Muscle layer of duodenum (tissue), 2 donors: ENCODE measurements at regions not wholly inside any gene's neighbourhood (a gene's known extent, or its start where the extent isn't known, plus 50 kb on each side); places are given as distances from the start of the nearest gene placed in this dataset.

Experiments
- H3K27ac ChIP-seq: one replicate; pipeline ENCODE4 v1.7.0; 2013; ENCODE audit warnings: mild to moderate bottlenecking, low read length
- H3K27me3 ChIP-seq: one replicate; pipeline ENCODE4 v1.7.0; 2013; ENCODE audit warnings: low read depth, mild to moderate bottlenecking, control low read depth, low read length
- H3K36me3 ChIP-seq, 2 donors: one replicate each; pipeline ENCODE4 v1.7.0; 2013; ENCODE audit warnings: low read length in 2 of 2, control low read depth in 1 of 2, mild to moderate bottlenecking in 1 of 2; ENCODE audit not compliant: insufficient read depth in 2 of 2, control insufficient read depth in 1 of 2
- H3K4me1 ChIP-seq, 2 donors: one replicate each; pipeline ENCODE4 v1.7.0; 2013; ENCODE audit warnings: low read length in 2 of 2, mild to moderate bottlenecking in 2 of 2, control low read depth in 1 of 2, moderate library complexity in 1 of 2; ENCODE audit not compliant: insufficient read depth in 2 of 2, control insufficient read depth in 1 of 2
- H3K4me3 ChIP-seq, 2 donors: one replicate each; pipeline ENCODE4 v1.7.0; 2013; ENCODE audit warnings: low read length in 2 of 2, low read depth in 1 of 2, mild to moderate bottlenecking in 1 of 2
- H3K9me3 ChIP-seq, 2 donors: one replicate each; pipeline ENCODE4 v1.7.0; 2013; ENCODE audit warnings: low read length in 2 of 2, control low read depth in 1 of 2, mild to moderate bottlenecking in 1 of 2; ENCODE audit not compliant: control insufficient read depth in 1 of 2
- donor health status: healthy.

- H3K9me3 ChIP-seq, result no peaks in the 10 kb centered on the region
- no peaks in the 10 kb centered on the region for H3K27me3 ChIP-seq
- H3K4me1 ChIP-seq, result no peaks in the 10 kb centered on the region
- H3K36me3 ChIP-seq, result no peaks in the 10 kb centered on the region
- H3K4me3 ChIP-seq, result no peak overlapping the region
- H3K27ac ChIP-seq, result no peak overlapping the region
Observed at GRCh38 chr19:30131722-30132291, 189.8 kb downstream of the URI1 start.

- no peak overlapping the region for H3K27ac ChIP-seq
- no peaks in the 10 kb centered on the region for H3K27me3 ChIP-seq
- no peaks in the 10 kb centered on the region for H3K4me1 ChIP-seq
- H3K9me3 ChIP-seq, result no peaks in the 10 kb centered on the region
- H3K36me3 ChIP-seq, result no peaks in the 10 kb centered on the region
- no peak overlapping the region for H3K4me3 ChIP-seq
Observed at GRCh38 chr19:30132343-30133075, 190.5 kb downstream of the URI1 start.

GRCh38 chr19:30133803-30134202 lies 191.8 kb downstream of the URI1 start:
- Histone ChIP-seq H3K27me3 (no peaks in the 10 kb centered on the region), H3K4me1 (no peaks in the 10 kb centered on the region), H3K27ac (no peak overlapping the region), H3K4me3 (no peak overlapping the region), H3K9me3 (no peaks in the 10 kb centered on the region), H3K36me3 (no peaks in the 10 kb centered on the region)

GRCh38 chr19:30135093-30135757 lies 193.2 kb downstream of the URI1 start:
- Histone ChIP-seq H3K27me3 (no peaks in the 10 kb centered on the region), H3K4me3 (no peak overlapping the region), H3K9me3 (no peaks in the 10 kb centered on the region), H3K27ac (no peak overlapping the region), H3K4me1 (no peaks in the 10 kb centered on the region), H3K36me3 (no peaks in the 10 kb centered on the region)

GRCh38 chr19:30135797-30136196 lies 193.8 kb downstream of the URI1 start:
- Histone ChIP-seq H3K27ac (no peak overlapping the region), H3K36me3 (no peaks in the 10 kb centered on the region), H3K4me1 (no peaks in the 10 kb centered on the region), H3K4me3 (no peak overlapping the region), H3K27me3 (no peaks in the 10 kb centered on the region), H3K9me3 (no peaks in the 10 kb centered on the region)

GRCh38 chr19:30136611-30137195 lies 194.7 kb downstream of the URI1 start:
- H3K9me3 ChIP-seq, result no peaks in the 10 kb centered on the region
- no peak overlapping the region for H3K27ac ChIP-seq
- no peaks in the 10 kb centered on the region for H3K36me3 ChIP-seq
- H3K4me3 ChIP-seq, result no peak overlapping the region
- no peaks in the 10 kb centered on the region for H3K27me3 ChIP-seq
- no peaks in the 10 kb centered on the region for H3K4me1 ChIP-seq

GRCh38 chr19:30137747-30138146 lies 195.7 kb downstream of the URI1 start:
- H3K27ac ChIP-seq, result no peak overlapping the region
- no peaks in the 10 kb centered on the region for H3K27me3 ChIP-seq
- H3K4me3 ChIP-seq, result no peak overlapping the region
- no peaks in the 10 kb centered on the region for H3K4me1 ChIP-seq
- no peaks in the 10 kb centered on the region for H3K9me3 ChIP-seq
- no peaks in the 10 kb centered on the region for H3K36me3 ChIP-seq

GRCh38 chr19:30144242-30144758 lies 202.3 kb downstream of the URI1 start:
- Histone ChIP-seq H3K27ac (no peak overlapping the region), H3K36me3 (no peaks in the 10 kb centered on the region), H3K4me1 (no peaks in the 10 kb centered on the region), H3K9me3 (no peaks in the 10 kb centered on the region), H3K27me3 (no peaks in the 10 kb centered on the region), H3K4me3 (no peak overlapping the region)

GRCh38 chr19:30144802-30145201 lies 202.8 kb downstream of the URI1 start:
- Histone ChIP-seq H3K4me1 (no peaks in the 10 kb centered on the region), H3K27ac (no peak overlapping the region), H3K27me3 (no peaks in the 10 kb centered on the region), H3K4me3 (no peak overlapping the region), H3K9me3 (no peaks in the 10 kb centered on the region), H3K36me3 (no peaks in the 10 kb centered on the region)

- Histone ChIP-seq H3K36me3 (no peaks in the 10 kb centered on the region), H3K4me1 (no peaks in the 10 kb centered on the region), H3K27me3 (no peaks in the 10 kb centered on the region), H3K4me3 (no peak overlapping the region), H3K9me3 (no peaks in the 10 kb centered on the region), H3K27ac (no peak overlapping the region)
Observed at GRCh38 chr19:30145467-30145866, 203.4 kb downstream of the URI1 start.

- Histone ChIP-seq H3K27me3 (no peaks in the 10 kb centered on the region), H3K36me3 (no peaks in the 10 kb centered on the region)
Observed at GRCh38 chr19:30146346-30146745, 204.3 kb downstream of the URI1 start.

More at GRCh38 chr19:30146346-30146745, 204.3 kb downstream of the URI1 start:
- no peak overlapping the region for H3K4me3 ChIP-seq
- H3K9me3 ChIP-seq, result no peaks in the 10 kb centered on the region
- no peaks in the 10 kb centered on the region for H3K4me1 ChIP-seq
- H3K27ac ChIP-seq, result no peak overlapping the region
